Tibial nerve (tissue), 4 donors: ENCODE measurements at regions not wholly inside any gene's neighbourhood (a gene's known extent, or its start where the extent isn't known, plus 50 kb on each side); places are given as distances from the start of the nearest gene placed in this dataset.

Source experiments
- EP300 ChIP-seq, 2 donors: sonication (generic); formaldehyde crosslinking; IDR thresholded peaks; one replicate each; pipeline ENCODE4 v1.6.1; 2017; ENCODE audit warnings: antibody characterized with exemption in 2 of 2, mild to moderate bottlenecking in 1 of 2
- POLR2A ChIP-seq, 2 donors: fragments of 450-650 bp; IDR thresholded peaks; one replicate each; pipeline ENCODE4 v1.6.1; 2017; ENCODE audit warnings: antibody characterized with exemption in 2 of 2, mild to moderate bottlenecking in 2 of 2, moderate library complexity in 2 of 2
- TF ChIP-seq, protein P1 (sequence below), 5 experiments: fragments of 200-600 bp in 3 of 5; fragments of 450-650 bp in 2 of 5; sonication (generic) in 3 of 5; IDR thresholded peaks; one replicate each; pipeline ENCODE4 v1.5.1; 2016 to 2019; ENCODE audit warnings: antibody characterized with exemption in 5 of 5, mild to moderate bottlenecking in 3 of 5, moderate library complexity in 2 of 5

DNA sequence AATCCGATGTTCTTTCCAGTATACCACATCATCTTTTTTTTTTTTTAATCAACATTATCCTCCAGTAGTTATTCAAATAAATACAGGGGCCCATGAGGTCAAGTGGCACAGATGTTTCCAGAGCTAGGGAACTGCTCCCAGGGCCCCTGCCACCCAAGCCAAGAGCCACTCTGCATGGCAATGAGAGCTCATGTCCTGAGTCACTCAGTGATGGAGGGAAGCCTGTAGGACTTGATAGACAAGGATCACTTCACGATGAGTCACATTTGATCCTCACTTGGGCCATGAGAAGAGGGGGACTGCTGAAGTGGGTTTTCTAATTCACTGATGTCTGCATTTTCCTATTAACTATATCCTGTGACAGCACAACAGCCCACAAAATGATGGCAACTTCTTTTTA is 127.0 kb upstream of the PKDCC start:
- TF ChIP-seq, protein P1, sequence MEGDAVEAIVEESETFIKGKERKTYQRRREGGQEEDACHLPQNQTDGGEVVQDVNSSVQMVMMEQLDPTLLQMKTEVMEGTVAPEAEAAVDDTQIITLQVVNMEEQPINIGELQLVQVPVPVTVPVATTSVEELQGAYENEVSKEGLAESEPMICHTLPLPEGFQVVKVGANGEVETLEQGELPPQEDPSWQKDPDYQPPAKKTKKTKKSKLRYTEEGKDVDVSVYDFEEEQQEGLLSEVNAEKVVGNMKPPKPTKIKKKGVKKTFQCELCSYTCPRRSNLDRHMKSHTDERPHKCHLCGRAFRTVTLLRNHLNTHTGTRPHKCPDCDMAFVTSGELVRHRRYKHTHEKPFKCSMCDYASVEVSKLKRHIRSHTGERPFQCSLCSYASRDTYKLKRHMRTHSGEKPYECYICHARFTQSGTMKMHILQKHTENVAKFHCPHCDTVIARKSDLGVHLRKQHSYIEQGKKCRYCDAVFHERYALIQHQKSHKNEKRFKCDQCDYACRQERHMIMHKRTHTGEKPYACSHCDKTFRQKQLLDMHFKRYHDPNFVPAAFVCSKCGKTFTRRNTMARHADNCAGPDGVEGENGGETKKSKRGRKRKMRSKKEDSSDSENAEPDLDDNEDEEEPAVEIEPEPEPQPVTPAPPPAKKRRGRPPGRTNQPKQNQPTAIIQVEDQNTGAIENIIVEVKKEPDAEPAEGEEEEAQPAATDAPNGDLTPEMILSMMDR (IDR thresholded peaks at IDR 0.05), result no peak
- TF ChIP-seq POLR2A (IDR thresholded peaks at IDR 0.05) (no peak), EP300 (IDR thresholded peaks at IDR 0.05) (no peak)
